ENCODE measurements at regions not wholly inside any gene's neighbourhood (a gene's known extent, or its start where the extent isn't known, plus 50 kb on each side); places are given as distances from the start of the nearest gene placed in this dataset.
"Not testable (repeated sequence)": the region's sequence is repeated elsewhere in the genome, so short reads cannot be mapped to it uniquely, and the experiment has no call there.

GRCh38 chr1:47598357-47598756 lies 160.5 kb downstream of the FOXD2 start:
- Histone ChIP-seq H3K9me3 (peaks cover 0 to 42% (median 15%) of the 10 kb centered on the region in 11 donors), H3K27me3 (peaks cover 0 to 21% (median 14%) of the 10 kb centered on the region in 7 donors), H3K36me3 (no peaks in the 10 kb centered on the region), H3K27ac (no peak overlapping the region), H3K4me3 (no peak overlapping the region), H3K4me1 (peaks cover 0 to 5% (median 2%) of the 10 kb centered on the region in 9 donors)
- no peak for TF ChIP-seq CTCF (IDR thresholded peaks at IDR 0.05)
- 76 to 82% methylated on average over 8 of the region's 8 CpGs for WGBS, 2 donors
- intact Hi-C loops (cut with DNase I) = no loop called here
- no peak for ATAC-seq
- no peak for DNase-seq

GRCh38 chr1:47599777-47600176 lies 161.9 kb downstream of the FOXD2 start:
- no peaks in the 10 kb centered on the region for H3K36me3 ChIP-seq
- H3K27me3 ChIP-seq = peaks cover 0 to 8% (median 2%) of the 10 kb centered on the region in 7 donors
- DNase-seq (no peak), ATAC-seq (no peak)
- TF ChIP-seq CTCF (IDR thresholded peaks at IDR 0.05) = no peak
- WGBS, 2 donors = 94 to 97% methylated on average over 3 of the region's 3 CpGs
- intact Hi-C loops (cut with DNase I) = no loop called here
- no peak overlapping the region for H3K4me3 ChIP-seq
- peaks cover 0 to 49% (median 15%) of the 10 kb centered on the region in 11 donors for H3K9me3 ChIP-seq
- H3K27ac ChIP-seq = no peak overlapping the region
- H3K4me1 ChIP-seq = no peaks in the 10 kb centered on the region

- H3K27ac ChIP-seq; H3K4me3 ChIP-seq; H3K36me3 ChIP-seq; DNase-seq; ATAC-seq; H3K4me1 ChIP-seq; intact Hi-C loops (cut with DNase I); H3K27me3 ChIP-seq: not testable (repeated sequence)
- WGBS, 2 donors = 88 to 91% methylated on average over 11 of the region's 11 CpGs
- H3K9me3 ChIP-seq = peaks cover 0 to 72% (median 23%) of the 10 kb centered on the region in 11 donors
Measured at GRCh38 chr1:47602491-47602890, 164.6 kb downstream of the FOXD2 start.

- H3K4me1 ChIP-seq; H3K4me3 ChIP-seq; H3K27ac ChIP-seq; ATAC-seq; intact Hi-C loops (cut with DNase I); H3K36me3 ChIP-seq; DNase-seq: not testable (repeated sequence)
- 80 to 93% methylated on average over 1 of the region's 1 CpG for WGBS, 2 donors
- H3K9me3 ChIP-seq = peaks cover 0 to 76% (median 15%) of the 10 kb centered on the region in 11 donors
- peaks cover 0 to 12% (median 0%) of the 10 kb centered on the region in 7 donors for H3K27me3 ChIP-seq
Measured at GRCh38 chr1:47604869-47605268, 167.0 kb downstream of the FOXD2 start.

GRCh38 chr1:47608296-47608875 lies 170.5 kb downstream of the FOXD2 start:
- intact Hi-C loops (cut with DNase I) = no loop called here
- Histone ChIP-seq H3K27me3 (peaks cover 0 to 12% (median 4%) of the 10 kb centered on the region in 7 donors), H3K4me1 (peaks cover 0 to 4% (median 0%) of the 10 kb centered on the region in 9 donors), H3K36me3 (no peaks in the 10 kb centered on the region), H3K4me3 (no peak overlapping the region), H3K27ac (no peak overlapping the region), H3K9me3 (peaks cover 0 to 45% (median 8%) of the 10 kb centered on the region in 11 donors)
- ATAC-seq (no peak), DNase-seq (no peak)
- TF ChIP-seq CTCF (IDR thresholded peaks at IDR 0.05) = no peak
- WGBS, 2 donors = 87 to 92% methylated on average over 7 of the region's 7 CpGs

Measured in heart right ventricle (tissue), 16 donors.